ENCODE measurements at regions not wholly inside any gene's neighbourhood (a gene's known extent, or its start where the extent isn't known, plus 50 kb on each side); places are given as distances from the start of the nearest gene placed in this dataset.

DNA sequence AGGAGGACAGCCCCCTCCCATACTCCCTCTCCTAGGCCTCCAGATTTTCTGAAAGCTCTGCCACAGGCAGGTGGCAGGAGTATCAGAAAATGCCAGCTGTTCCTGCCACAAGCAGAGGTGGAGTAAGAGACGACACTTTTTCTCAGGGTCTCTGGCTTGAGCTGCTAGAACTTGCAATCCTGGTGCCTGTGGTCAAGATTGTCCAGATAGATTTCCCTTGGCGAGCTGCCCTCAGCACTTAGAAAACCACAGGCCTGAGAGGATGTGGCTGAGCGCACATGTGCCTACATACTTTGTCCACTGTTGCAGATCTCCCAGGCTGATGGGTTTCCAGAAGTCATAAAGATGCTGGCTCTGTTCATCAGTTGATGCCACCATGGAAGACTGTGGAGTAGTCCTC lies 65.7 kb upstream of the NAV2 start:
- TF ChIP-seq, protein P1, sequence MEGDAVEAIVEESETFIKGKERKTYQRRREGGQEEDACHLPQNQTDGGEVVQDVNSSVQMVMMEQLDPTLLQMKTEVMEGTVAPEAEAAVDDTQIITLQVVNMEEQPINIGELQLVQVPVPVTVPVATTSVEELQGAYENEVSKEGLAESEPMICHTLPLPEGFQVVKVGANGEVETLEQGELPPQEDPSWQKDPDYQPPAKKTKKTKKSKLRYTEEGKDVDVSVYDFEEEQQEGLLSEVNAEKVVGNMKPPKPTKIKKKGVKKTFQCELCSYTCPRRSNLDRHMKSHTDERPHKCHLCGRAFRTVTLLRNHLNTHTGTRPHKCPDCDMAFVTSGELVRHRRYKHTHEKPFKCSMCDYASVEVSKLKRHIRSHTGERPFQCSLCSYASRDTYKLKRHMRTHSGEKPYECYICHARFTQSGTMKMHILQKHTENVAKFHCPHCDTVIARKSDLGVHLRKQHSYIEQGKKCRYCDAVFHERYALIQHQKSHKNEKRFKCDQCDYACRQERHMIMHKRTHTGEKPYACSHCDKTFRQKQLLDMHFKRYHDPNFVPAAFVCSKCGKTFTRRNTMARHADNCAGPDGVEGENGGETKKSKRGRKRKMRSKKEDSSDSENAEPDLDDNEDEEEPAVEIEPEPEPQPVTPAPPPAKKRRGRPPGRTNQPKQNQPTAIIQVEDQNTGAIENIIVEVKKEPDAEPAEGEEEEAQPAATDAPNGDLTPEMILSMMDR (conservative IDR thresholded peaks at IDR 0.05) = no peak
- TF ChIP-seq ZFX (IDR thresholded peaks at IDR 0.05) = no peak

All from C4-2B (cell line).